Large intestine (tissue), 3 donors: ENCODE measurements at regions not wholly inside any gene's neighbourhood (a gene's known extent, or its start where the extent isn't known, plus 50 kb on each side); places are given as distances from the start of the nearest gene placed in this dataset.

Source experiments
- DNase-seq, 2 donors: peaks; one replicate each; pipeline versions ENCODE4 v3.0.0 to v3.0.0-alpha.2; 2013
- H3K27ac ChIP-seq: one replicate; pipeline ENCODE4 v1.5.1; 2013; ENCODE audit warnings: low read length
- H3K27me3 ChIP-seq: 2 replicates; pipeline ENCODE4 v1.6.1; 2013; ENCODE audit warnings: low read length; ENCODE audit not compliant: control insufficient read depth, insufficient read depth
- H3K36me3 ChIP-seq: 2 replicates; pipeline ENCODE4 v1.6.1; 2013; ENCODE audit warnings: low read length; ENCODE audit not compliant: control insufficient read depth, insufficient read depth
- H3K4me1 ChIP-seq: one replicate; pipeline ENCODE4 v1.6.1; 2013; ENCODE audit warnings: low read length; ENCODE audit not compliant: control insufficient read depth, insufficient read depth
- H3K4me3 ChIP-seq: one replicate; pipeline ENCODE4 v1.5.1; 2013; ENCODE audit warnings: low read length
- H3K9me3 ChIP-seq: one replicate; pipeline ENCODE4 v1.6.1; 2013; ENCODE audit warnings: mild to moderate bottlenecking, low read depth, low read length, moderate library complexity; ENCODE audit not compliant: control insufficient read depth
- WGBS: methylation state at CpG from one replicate; pipeline ENCODE4 v1.1.5; 2013; ENCODE audit warnings: low lambda C conversion rate; ENCODE audit not compliant: insufficient coverage; 5-methylcytosine and 5-hydroxymethylcytosine counted together

DNA sequence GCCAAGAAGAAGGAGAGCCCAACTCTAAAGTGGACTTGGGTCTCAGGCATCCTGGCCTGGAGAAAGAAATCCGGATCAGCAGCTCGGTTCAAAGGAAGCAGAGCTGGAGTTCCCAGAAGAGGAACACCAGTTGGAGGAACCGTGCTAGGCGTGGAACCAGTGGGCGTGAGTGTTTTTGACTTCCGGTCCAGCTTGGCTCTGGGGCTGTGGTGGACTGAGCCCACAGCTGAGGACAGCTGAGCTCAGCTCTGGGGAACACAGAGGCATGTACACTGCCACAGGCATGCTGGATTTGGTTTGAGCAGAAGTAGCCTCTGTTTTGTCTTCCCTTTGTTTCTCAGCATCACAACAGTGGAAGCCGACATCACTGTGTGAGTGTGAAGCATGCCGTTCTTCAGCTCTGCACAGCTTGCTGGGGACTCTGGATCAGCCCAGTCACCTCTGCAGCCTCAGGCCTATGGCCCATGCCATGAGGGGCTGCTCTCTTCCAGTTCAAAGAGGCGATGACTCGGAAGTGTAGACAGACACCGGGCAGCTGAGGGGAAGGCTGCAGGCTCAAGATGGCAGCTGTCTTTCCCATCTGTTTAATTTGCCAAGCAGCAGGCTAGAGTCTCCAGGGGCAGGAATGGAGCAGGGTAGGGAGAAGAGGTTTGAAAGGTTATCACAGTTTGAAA, 185.8 kb upstream of the UBE3A start:
- no peaks in the 10 kb centered on the region for H3K36me3 ChIP-seq
- H3K27ac ChIP-seq = no peak overlapping the region
- no peaks in the 10 kb centered on the region for H3K4me1 ChIP-seq
- no peak for DNase-seq
- no peaks in the 10 kb centered on the region for H3K27me3 ChIP-seq
- no peak overlapping the region for H3K4me3 ChIP-seq
- no peaks in the 10 kb centered on the region for H3K9me3 ChIP-seq
- no CpG with 5 or more reads among the region's 11 CpGs for WGBS

DNA sequence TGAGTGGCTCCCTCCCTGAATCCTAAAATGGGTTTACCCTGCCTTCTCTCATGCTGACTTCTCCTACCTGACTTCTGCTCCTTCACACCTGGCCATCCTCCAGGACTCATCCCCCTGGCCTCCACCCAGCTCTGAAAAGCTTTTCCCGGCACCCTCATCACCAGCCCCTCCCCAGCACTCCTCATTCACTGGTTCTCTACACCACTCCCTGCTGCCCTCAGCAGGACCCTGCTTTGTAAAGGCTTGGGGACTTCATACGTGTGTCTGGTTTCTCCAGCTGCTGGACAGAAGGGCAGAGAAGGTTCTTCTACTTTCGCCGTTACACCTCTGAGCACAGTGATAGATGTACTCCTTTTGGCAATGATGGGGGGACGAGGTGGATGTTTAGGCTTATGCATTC, 184.9 kb upstream of the UBE3A start:
- no peaks in the 10 kb centered on the region for H3K9me3 ChIP-seq
- no peaks in the 10 kb centered on the region for H3K36me3 ChIP-seq
- no peaks in the 10 kb centered on the region for H3K27me3 ChIP-seq
- no peak overlapping the region for H3K27ac ChIP-seq
- no CpG with 5 or more reads among the region's 5 CpGs for WGBS
- DNase-seq = no peak
- no peaks in the 10 kb centered on the region for H3K4me1 ChIP-seq
- H3K4me3 ChIP-seq = no peak overlapping the region

DNA sequence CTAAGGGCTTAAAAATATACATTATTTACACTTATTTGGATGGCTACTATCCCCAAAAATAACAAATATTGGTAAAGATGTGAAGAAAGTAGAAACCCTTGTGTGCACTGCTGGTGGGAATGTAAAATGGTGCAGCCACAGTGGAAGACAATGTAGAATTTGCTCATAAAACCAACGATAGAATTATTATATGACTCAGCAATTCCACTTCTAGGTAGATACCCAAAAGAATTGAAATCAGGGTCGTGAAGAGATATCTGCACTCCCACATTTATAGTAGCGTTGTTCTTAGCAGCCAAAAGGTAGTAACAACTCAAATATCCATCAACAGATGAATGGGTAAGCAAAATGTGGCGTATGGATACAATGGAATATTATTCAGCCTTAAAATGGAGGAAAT, 181.6 kb upstream of the UBE3A start:
- H3K27me3 ChIP-seq = no peaks in the 10 kb centered on the region
- WGBS = 100% methylated on average over 2 of the region's 4 CpGs
- no peaks in the 10 kb centered on the region for H3K4me1 ChIP-seq
- no peak overlapping the region for H3K27ac ChIP-seq
- H3K36me3 ChIP-seq = no peaks in the 10 kb centered on the region
- no peaks in the 10 kb centered on the region for H3K9me3 ChIP-seq
- no peak for DNase-seq
- H3K4me3 ChIP-seq = no peak overlapping the region

DNA sequence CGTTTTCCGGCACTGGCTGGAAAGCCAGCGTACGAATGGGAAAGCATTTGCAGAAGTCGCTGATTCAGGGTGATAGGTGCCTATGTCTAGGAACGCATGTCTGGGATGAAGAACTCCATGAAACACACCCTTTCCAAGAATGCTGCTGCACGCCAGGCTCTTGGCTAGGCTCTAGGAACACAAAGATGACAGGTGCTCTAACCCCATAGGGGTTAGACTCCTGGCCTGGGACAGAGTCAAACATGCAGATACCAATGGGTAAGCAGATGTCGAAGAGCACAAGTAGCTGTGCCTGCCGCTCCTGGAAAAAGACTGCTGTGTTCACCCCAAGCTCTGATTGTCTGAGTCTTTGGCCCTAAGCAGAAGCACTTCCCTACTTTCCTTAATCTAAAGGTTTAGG, 180.9 kb upstream of the UBE3A start:
- Histone ChIP-seq H3K4me1 (no peaks in the 10 kb centered on the region), H3K36me3 (no peaks in the 10 kb centered on the region), H3K27me3 (no peaks in the 10 kb centered on the region), H3K9me3 (no peaks in the 10 kb centered on the region), H3K4me3 (no peak overlapping the region), H3K27ac (no peak overlapping the region)
- WGBS = no CpG with 5 or more reads among the region's 9 CpGs
- no peak for DNase-seq

DNA sequence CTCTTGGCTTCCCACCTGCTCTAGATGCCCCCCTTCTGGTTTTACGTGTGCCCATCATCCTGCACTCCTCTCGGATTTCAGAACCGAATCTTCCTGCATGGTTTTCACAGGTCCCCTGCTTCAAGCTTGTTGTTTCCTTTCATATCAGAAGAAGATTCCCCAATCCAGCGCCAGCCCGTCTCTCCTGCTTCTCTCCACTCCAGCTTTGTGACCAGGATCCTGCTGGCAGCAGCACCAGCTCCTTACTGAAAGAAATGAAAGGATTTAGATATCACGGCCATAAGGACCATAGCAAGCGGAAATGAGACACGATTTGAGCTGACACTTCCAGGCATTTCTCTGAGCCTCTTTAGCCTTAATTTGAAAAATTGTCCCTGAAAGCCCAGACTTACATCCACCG, 180.3 kb upstream of the UBE3A start:
- Histone ChIP-seq H3K9me3 (no peaks in the 10 kb centered on the region), H3K27ac (no peak overlapping the region), H3K4me3 (no peak overlapping the region), H3K4me1 (no peaks in the 10 kb centered on the region), H3K27me3 (no peaks in the 10 kb centered on the region), H3K36me3 (no peaks in the 10 kb centered on the region)
- DNase-seq = no peak
- 94% methylated on average over 5 of the region's 9 CpGs for WGBS

DNA sequence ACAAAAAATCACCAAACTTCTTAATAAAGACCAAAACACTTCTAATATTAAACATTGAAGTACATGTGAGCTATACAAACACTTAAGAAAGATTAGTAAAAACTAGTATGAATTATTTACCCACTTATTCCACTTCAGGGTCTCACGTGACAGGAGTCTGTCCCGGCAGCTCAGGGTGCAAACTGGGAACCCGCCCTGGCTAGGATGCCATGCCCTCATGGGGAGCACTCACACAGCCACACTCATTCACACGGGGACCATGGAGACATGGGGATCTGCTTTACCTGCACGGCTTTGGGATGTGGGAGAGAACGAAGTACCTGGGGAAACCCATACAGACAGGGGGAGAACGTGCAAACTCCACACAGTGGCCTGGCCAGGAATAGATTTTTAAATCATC, 179.3 kb upstream of the UBE3A start:
- WGBS = 67% methylated on average over 1 of the region's 7 CpGs
- Histone ChIP-seq H3K9me3 (no peaks in the 10 kb centered on the region), H3K36me3 (no peaks in the 10 kb centered on the region), H3K4me1 (no peaks in the 10 kb centered on the region), H3K27ac (no peak overlapping the region), H3K4me3 (no peak overlapping the region), H3K27me3 (no peaks in the 10 kb centered on the region)
- no peak for DNase-seq

DNA sequence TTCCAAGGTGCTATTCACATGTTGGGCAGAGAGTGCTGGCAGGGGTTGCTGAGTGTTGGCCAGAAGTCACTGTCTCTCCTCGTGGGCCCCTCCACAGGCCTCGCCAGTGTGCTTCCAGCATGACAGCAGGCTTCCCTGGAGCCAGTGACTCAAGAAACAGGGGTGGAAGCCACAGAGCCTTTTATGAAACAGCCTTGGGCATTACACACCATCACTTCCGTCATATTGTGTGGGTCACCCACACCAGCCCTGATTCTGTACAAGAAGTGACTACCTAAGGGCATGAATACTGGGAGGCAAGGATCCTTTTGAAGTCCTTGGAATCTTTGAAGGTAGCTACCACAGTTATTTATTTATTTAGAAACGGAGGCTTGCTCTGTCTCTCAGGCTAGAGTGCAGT, 177.6 kb upstream of the UBE3A start:
- Histone ChIP-seq H3K27ac (no peak overlapping the region), H3K36me3 (no peaks in the 10 kb centered on the region), H3K4me1 (no peaks in the 10 kb centered on the region), H3K9me3 (no peaks in the 10 kb centered on the region), H3K27me3 (no peaks in the 10 kb centered on the region), H3K4me3 (no peak overlapping the region)
- WGBS = no CpG with 5 or more reads among the region's 4 CpGs
- DNase-seq = no peak

DNA sequence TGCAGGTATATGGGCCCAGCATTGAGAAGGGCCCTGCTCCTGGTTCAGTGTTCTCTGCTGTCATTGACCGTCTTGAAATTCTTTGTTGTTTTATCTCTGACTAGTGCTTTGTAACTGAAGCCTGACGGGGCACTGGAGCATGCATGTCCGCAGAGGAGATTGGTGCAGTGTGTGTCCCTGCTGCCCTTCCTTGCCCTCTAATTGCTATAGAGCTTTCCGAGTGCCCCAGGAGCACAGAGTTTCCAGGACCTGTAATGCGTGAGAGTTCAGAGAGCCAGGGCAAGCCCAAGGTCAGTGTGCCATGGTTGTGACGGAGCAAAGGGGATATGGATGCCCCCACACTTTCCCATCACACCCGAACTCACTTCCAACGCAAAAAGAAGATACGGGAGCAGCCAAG, 174.3 kb upstream of the UBE3A start:
- WGBS = no CpG with 5 or more reads among the region's 9 CpGs
- no peaks in the 10 kb centered on the region for H3K27me3 ChIP-seq
- H3K27ac ChIP-seq = no peak overlapping the region
- no peak for DNase-seq
- H3K9me3 ChIP-seq = no peaks in the 10 kb centered on the region
- no peak overlapping the region for H3K4me3 ChIP-seq
- H3K4me1 ChIP-seq = no peaks in the 10 kb centered on the region
- no peaks in the 10 kb centered on the region for H3K36me3 ChIP-seq

DNA sequence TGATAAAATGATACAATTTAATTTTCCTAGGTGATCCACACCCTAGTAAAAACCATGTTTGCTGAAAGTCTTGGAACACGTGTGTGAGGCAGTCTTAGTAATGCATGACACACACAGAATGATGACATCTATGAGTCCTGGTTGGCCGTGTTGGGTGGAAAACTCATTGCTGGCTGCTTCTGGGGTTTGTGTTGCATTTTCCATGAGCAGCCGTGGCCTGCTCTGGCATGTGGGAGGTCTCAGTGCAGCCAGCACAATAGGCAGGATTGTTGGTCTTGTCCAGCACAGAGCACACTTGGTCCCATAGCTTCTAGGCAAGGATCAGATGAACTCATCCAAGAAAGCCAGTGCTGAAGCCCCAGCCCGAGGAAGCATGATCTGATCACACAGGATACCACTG, 172.8 kb upstream of the UBE3A start:
- H3K36me3 ChIP-seq = no peaks in the 10 kb centered on the region
- no peaks in the 10 kb centered on the region for H3K4me1 ChIP-seq
- H3K27me3 ChIP-seq = no peaks in the 10 kb centered on the region
- no peak overlapping the region for H3K4me3 ChIP-seq
- H3K9me3 ChIP-seq = no peaks in the 10 kb centered on the region
- H3K27ac ChIP-seq = no peak overlapping the region
- DNase-seq = no peak
- no CpG with 5 or more reads among the region's 4 CpGs for WGBS

DNA sequence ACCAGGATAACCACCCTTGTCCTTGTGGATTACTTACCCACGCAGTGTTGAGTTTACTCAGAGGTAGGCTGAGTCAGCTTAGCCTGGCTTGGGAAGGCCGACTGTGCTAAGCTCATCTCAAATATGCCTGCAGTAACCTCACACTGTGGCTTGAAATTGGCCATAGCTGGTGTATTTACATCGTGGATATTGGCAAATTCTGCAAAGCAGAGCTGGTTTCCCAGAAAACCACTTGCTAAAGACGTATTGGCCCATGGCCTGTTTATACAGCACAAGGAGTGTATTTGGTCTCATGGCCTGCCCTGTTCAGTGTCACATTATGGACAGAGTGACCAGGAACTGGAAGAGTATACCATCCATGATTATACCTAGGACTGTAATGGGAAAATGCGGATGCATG, 170.5 kb upstream of the UBE3A start:
- Histone ChIP-seq H3K9me3 (no peaks in the 10 kb centered on the region), H3K4me1 (no peaks in the 10 kb centered on the region), H3K4me3 (no peak overlapping the region), H3K27me3 (no peaks in the 10 kb centered on the region), H3K36me3 (no peaks in the 10 kb centered on the region), H3K27ac (no peak overlapping the region)
- no peak for DNase-seq
- 100% methylated on average over 1 of the region's 5 CpGs for WGBS

DNA sequence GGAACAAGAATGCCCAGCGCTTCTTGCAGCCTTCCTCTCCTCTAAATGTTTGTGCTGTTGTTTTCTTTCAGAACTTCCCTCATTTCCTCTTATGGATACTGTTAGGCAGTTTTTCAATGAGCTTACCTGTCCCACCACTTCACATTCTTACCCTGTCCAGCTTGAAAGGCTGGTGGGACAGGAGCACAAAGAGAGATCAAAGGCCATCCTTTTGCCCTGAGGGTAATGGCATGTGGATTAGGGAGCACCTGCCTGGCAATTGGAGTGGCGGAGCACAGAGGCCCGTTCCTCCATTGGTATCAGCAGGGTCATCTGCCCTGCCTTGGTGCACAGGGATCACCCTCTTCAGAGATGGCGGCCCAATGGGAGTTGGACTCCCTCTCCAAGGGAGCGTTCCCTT, 170.1 kb upstream of the UBE3A start:
- DNase-seq = no peak
- WGBS = 71% methylated on average over 1 of the region's 5 CpGs
- no peaks in the 10 kb centered on the region for H3K4me1 ChIP-seq
- no peak overlapping the region for H3K27ac ChIP-seq
- no peaks in the 10 kb centered on the region for H3K9me3 ChIP-seq
- no peaks in the 10 kb centered on the region for H3K27me3 ChIP-seq
- no peaks in the 10 kb centered on the region for H3K36me3 ChIP-seq
- H3K4me3 ChIP-seq = no peak overlapping the region
